PC-9 (cell line): ENCODE measurements at regions not wholly inside any gene's neighbourhood (a gene's known extent, or its start where the extent isn't known, plus 50 kb on each side); places are given as distances from the start of the nearest gene placed in this dataset.

Source experiments
- CTCF ChIP-seq: fragments of 200-600 bp; sonication (generic); conservative IDR thresholded peaks from 2 replicates; pipeline ENCODE4 v1.6.1; 2017; ENCODE audit warnings: mixed run types, antibody characterized with exemption, mild to moderate bottlenecking, moderate library complexity
- EZH2 ChIP-seq: fragments of 200-600 bp; sonication (generic); IDR thresholded peaks from 2 replicates; pipeline ENCODE4 v1.8.0; 2017; ENCODE audit warnings: antibody characterized with exemption, low read depth

GRCh38 chr2:104240984-104241383 lies 612.9 kb upstream of the POU3F3 start:
- TF ChIP-seq CTCF (no peak), EZH2 (no peak)
